GM12872 (cell line): ENCODE measurements at regions not wholly inside any gene's neighbourhood (a gene's known extent, or its start where the extent isn't known, plus 50 kb on each side); places are given as distances from the start of the nearest gene placed in this dataset.
A peak's percentile ranks its signal among the peaks of the same experiment; 100 is the strongest.

ENCODE experiments used
- CTCF ChIP-seq: IDR thresholded peaks from 3 replicates; pipeline ENCODE4 v1.5.1; 2011; ENCODE audit warnings: low read depth, mild to moderate bottlenecking, low read length, moderate library complexity; ENCODE audit not compliant: insufficient read depth

DNA sequence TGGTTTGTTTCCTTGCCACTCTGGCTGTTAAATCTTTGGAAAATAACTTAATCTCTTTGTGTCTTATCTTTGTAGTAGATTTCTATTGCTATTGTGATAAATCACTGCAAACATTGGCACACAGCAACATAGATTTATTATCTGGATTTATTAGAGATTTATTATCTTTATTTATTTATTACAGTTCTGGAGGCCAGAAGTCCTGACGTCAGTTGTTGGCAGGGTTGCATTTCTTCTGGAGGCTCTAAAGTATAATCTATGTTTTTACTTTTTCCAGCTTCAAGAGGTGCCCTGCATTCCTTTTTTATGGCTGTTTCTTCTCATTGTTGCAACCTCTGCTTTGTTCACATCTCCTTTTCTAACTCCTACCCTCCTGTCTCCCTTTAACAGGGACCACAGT lies 542.8 kb downstream of the GRXCR1 start:
- TF ChIP-seq CTCF: no peak

DNA sequence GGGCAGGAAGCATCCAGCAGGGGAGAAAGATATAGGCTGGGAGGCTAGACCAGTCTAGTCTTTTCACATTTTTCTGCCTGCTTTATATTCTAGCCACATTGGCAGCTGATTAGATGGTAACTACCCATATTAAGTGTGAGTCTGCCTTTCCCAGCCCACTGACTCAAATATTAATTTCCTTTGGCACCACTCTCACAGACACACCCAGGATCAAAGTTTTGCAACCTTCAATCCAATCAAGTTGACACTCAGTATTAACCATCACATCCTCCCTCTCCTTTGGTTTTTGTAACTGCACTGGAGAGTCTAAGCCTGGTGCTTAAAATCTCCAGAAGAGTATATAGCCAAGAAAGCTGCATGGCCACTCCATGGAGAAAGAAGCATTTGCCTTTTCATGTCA lies 560.4 kb downstream of the GRXCR1 start:
- TF ChIP-seq CTCF: no peak

- TF ChIP-seq CTCF: no peak
These were observed 563.9 kb downstream of the GRXCR1 start for GRCh38 chr4:43456383-43456782.

DNA sequence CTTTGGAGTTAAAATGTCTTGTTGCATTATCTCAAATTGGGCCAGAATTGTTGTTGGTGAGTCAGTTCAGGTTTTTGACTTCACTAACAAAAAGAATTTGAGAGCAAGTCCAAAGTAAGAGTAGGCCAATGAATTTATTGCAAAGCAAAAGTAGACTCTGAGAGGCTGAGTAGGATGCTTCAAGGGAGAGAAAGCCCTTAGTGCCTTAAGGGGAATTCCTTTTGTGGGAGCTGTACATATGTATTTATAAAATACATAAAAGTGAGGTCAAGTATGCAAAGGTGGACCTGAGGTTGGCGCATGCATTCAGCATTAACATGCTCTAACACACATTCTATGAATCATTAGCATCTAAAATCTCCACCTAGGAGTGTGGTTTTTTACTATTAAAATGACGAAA lies 565.4 kb downstream of the GRXCR1 start:
- no peak for TF ChIP-seq CTCF

- TF ChIP-seq CTCF: no peak
These were observed 565.8 kb downstream of the GRXCR1 start for GRCh38 chr4:43458293-43458692.

- TF ChIP-seq CTCF: peak; percentile 29; the same call in 1 of the 3 replicates
These were observed 579.4 kb downstream of the GRXCR1 start for GRCh38 chr4:43471950-43472349.

DNA sequence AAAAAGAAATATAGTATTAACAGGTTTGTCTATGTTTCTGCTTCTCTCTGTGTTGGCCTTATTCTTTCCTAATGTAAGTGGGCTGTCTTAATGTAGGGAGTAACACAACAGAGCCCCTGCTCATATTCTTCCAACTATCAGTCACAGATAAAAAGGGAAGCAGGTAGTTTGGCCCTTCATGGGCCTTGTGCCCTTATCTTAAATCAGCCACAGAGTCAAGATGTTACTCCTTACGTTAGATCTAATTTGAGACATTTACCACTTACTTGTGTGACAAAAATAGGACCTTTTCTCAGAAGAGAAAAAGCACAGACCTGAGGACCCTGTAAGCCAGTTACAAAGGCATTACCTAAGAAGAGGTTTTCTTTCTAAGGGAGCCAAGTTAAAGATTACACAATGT lies 589.0 kb downstream of the GRXCR1 start:
- TF ChIP-seq CTCF: no peak

DNA sequence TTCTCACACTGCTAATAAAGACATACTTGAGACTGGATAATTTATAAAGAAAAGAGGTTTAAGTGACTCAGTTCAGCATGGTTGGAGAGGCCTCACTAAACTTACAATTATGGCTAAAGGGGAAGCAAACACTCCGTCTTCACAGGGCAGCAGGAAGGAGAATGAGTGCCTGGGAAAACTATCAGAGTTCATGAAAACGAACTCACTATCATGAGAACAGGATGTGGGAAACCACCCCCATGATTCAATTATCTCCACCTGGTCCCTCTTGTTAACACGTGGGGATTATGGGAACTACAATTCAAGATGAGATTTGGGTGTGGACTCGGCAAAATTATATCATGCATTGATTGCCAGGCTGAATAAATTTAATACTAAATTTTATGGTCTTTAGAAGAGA lies 592.7 kb downstream of the GRXCR1 start:
- no peak for TF ChIP-seq CTCF
